HEK293T (cell line): ENCODE measurements at regions not wholly inside any gene's neighbourhood (a gene's known extent, or its start where the extent isn't known, plus 50 kb on each side); places are given as distances from the start of the nearest gene placed in this dataset.

Experiments
- BHLHE40 ChIP-seq: fragments of 450-650 bp; IDR thresholded peaks from 2 replicates; pipeline ENCODE4 v1.6.1; 2016; ENCODE audit warnings: mild to moderate bottlenecking, moderate library complexity, borderline replicate concordance
- HDGF ChIP-seq: fragments of 450-650 bp; IDR thresholded peaks from 2 replicates; pipeline ENCODE4 v1.6.1; 2017; ENCODE audit warnings: antibody characterized with exemption, borderline replicate concordance

- TF ChIP-seq HDGF = no peak
- TF ChIP-seq BHLHE40 = no peak
Observed at GRCh38 chr3:4223777-4224176, 79.4 kb upstream of the SETMAR start.
